Hepatocyte (in vitro differentiated cells): ENCODE measurements at regions not wholly inside any gene's neighbourhood (a gene's known extent, or its start where the extent isn't known, plus 50 kb on each side); places are given as distances from the start of the nearest gene placed in this dataset.

Experiments used
- CTCF ChIP-seq: fragments of 200-600 bp; sonication (generic); IDR thresholded peaks from 2 replicates; pipeline ENCODE4 v1.5.1; 2016; ENCODE audit warnings: antibody characterized with exemption, mild to moderate bottlenecking; ENCODE audit not compliant: poor library complexity
- EZH2 ChIP-seq: fragments of 200-600 bp; sonication (generic); IDR thresholded peaks from 2 replicates; pipeline ENCODE4 v1.6.1; 2016; ENCODE audit warnings: antibody characterized with exemption, mild to moderate bottlenecking, borderline replicate concordance
- EZH2phosphoT487 ChIP-seq: fragments of 200-600 bp; sonication (generic); IDR thresholded peaks from one replicate; pipeline ENCODE4 v1.6.1; 2018; ENCODE audit warnings: antibody characterized with exemption, mild to moderate bottlenecking, low read depth, moderate library complexity; ENCODE audit not compliant: unreplicated experiment, severe bottlenecking

- no peak for TF ChIP-seq CTCF
- no peak for TF ChIP-seq EZH2
- TF ChIP-seq EZH2phosphoT487: no peak
Observed at GRCh38 chr1:238474263-238474662, 583.5 kb upstream of the ZP4 start.
